Neuronal stem cell (in vitro differentiated cells): ENCODE measurements at regions not wholly inside any gene's neighbourhood (a gene's known extent, or its start where the extent isn't known, plus 50 kb on each side); places are given as distances from the start of the nearest gene placed in this dataset.
A peak's percentile ranks its signal among the peaks of the same experiment; 100 is the strongest.

Source experiments
- DNase-seq: peaks from one replicate; pipeline ENCODE4 v3.0.0-alpha.2; 2013; ENCODE audit warnings: low spot score
- H2AFZ ChIP-seq: one replicate; pipeline ENCODE4 v1.6.1; 2013; ENCODE audit warnings: mild to moderate bottlenecking, low read length, inconsistent platforms
- H2AK5ac ChIP-seq: 2 replicates; pipeline ENCODE4 v1.6.1; 2013; ENCODE audit warnings: low read depth, mild to moderate bottlenecking, inconsistent platforms, low read length, moderate library complexity, mixed read lengths
- H2BK120ac ChIP-seq: 2 replicates; pipeline ENCODE4 v1.6.1; 2013; ENCODE audit warnings: low read depth, mild to moderate bottlenecking, inconsistent platforms, low read length, moderate library complexity, mixed read lengths
- H2BK12ac ChIP-seq: one replicate; pipeline ENCODE4 v1.6.1; 2013; ENCODE audit warnings: low read length, inconsistent platforms
- H2BK15ac ChIP-seq: 2 replicates; pipeline ENCODE4 v1.6.1; 2013; ENCODE audit warnings: mild to moderate bottlenecking, low read length, inconsistent platforms, mixed read lengths
- H2BK5ac ChIP-seq: one replicate; pipeline ENCODE4 v1.6.1; 2013; ENCODE audit warnings: inconsistent platforms, mild to moderate bottlenecking, low read length, moderate library complexity
- H3K14ac ChIP-seq: one replicate; pipeline ENCODE4 v1.6.1; 2013; ENCODE audit warnings: low read length, inconsistent platforms
- H3K18ac ChIP-seq: 2 replicates; pipeline ENCODE4 v1.6.1; 2013; ENCODE audit warnings: low read length, inconsistent platforms
- H3K23ac ChIP-seq: 2 replicates; pipeline ENCODE4 v1.6.1; 2013; ENCODE audit warnings: low read depth, mild to moderate bottlenecking, mixed read lengths, low read length, inconsistent platforms; ENCODE audit not compliant: poor library complexity
- H3K27ac ChIP-seq: replicated peaks from 3 replicates; pipeline ENCODE4 v1.5.1; 2013; ENCODE audit warnings: low read length, inconsistent platforms
- H3K27me3 ChIP-seq, 3 experiments: 2 replicates each; pipeline ENCODE4 v1.6.1; 2013; ENCODE audit warnings: low read length in 3 of 3, mild to moderate bottlenecking in 2 of 3, inconsistent platforms in 1 of 3, low read depth in 1 of 3, mixed read lengths in 1 of 3, moderate library complexity in 1 of 3; ENCODE audit not compliant: control insufficient read depth in 3 of 3, insufficient read depth in 3 of 3
- H3K36me3 ChIP-seq, 2 donors: replicated peaks in 1 of 2; 2 replicates each; pipeline ENCODE4 v1.6.1; 2013; ENCODE audit warnings: low read length in 2 of 2; ENCODE audit not compliant: control insufficient read depth in 2 of 2, insufficient read depth in 2 of 2
- H3K4ac ChIP-seq: 2 replicates; pipeline ENCODE4 v1.6.1; 2013; ENCODE audit warnings: inconsistent platforms, mild to moderate bottlenecking, low read length, moderate library complexity
- H3K4me1 ChIP-seq, 2 donors: 1 replicate in 1 of 2; 2 replicates in 1 of 2; pipeline ENCODE4 v1.6.1; 2013; ENCODE audit warnings: low read length in 2 of 2, low read depth in 1 of 2; ENCODE audit not compliant: control insufficient read depth in 2 of 2, insufficient read depth in 1 of 2
- H3K4me2 ChIP-seq: one replicate; pipeline ENCODE4 v1.6.1; 2013; ENCODE audit warnings: mild to moderate bottlenecking, low read length, inconsistent platforms; ENCODE audit not compliant: insufficient read depth, poor library complexity, severe bottlenecking
- H3K4me3 ChIP-seq, 2 donors: 2 replicates each; pipeline ENCODE4 v1.5.1; 2013; ENCODE audit warnings: low read length in 2 of 2, mild to moderate bottlenecking in 2 of 2, inconsistent platforms in 1 of 2, moderate library complexity in 1 of 2
- H3K79me1 ChIP-seq: one replicate; pipeline ENCODE4 v1.6.1; 2013; ENCODE audit warnings: low read depth, mild to moderate bottlenecking, inconsistent platforms, low read length, moderate library complexity
- H3K9ac ChIP-seq: one replicate; pipeline ENCODE4 v1.6.1; 2013; ENCODE audit warnings: mild to moderate bottlenecking, low read depth, low read length, inconsistent platforms; ENCODE audit not compliant: poor library complexity
- H3K9me3 ChIP-seq, 2 donors: replicated peaks in 1 of 2; 2 replicates each; pipeline versions ENCODE3 to v1.6.1; 2013; ENCODE audit warnings: low read length in 2 of 2, mild to moderate bottlenecking in 2 of 2, inconsistent platforms in 1 of 2, low read depth in 1 of 2, mixed read lengths in 1 of 2, moderate library complexity in 1 of 2; ENCODE audit not compliant: control insufficient read depth in 2 of 2, insufficient read depth in 1 of 2
- H4K8ac ChIP-seq: one replicate; pipeline ENCODE4 v1.6.1; 2013; ENCODE audit warnings: low read depth, mild to moderate bottlenecking, inconsistent platforms, low read length, moderate library complexity
- H4K91ac ChIP-seq: one replicate; pipeline ENCODE4 v1.6.1; 2013; ENCODE audit warnings: low read length, low read depth, mild to moderate bottlenecking, inconsistent platforms; ENCODE audit not compliant: poor library complexity
- WGBS, 2 donors: extraction: QIAGEN DNeasy Blood & Tissue Kit; methylation state at CpG; one replicate each; pipeline ENCODE4 v1.1.7; 2013; ENCODE audit warnings: missing lambda C conversion rate in 2 of 2, mixed read lengths in 1 of 2; ENCODE audit not compliant: insufficient read length in 2 of 2, insufficient replicate concordance in 1 of 2; ENCODE audit errors: extremely low coverage in 2 of 2; 5-methylcytosine and 5-hydroxymethylcytosine counted together

GRCh38 chr5:142428036-142428772 is 103.4 kb upstream of the SPRY4 start:
- H2BK5ac ChIP-seq, result no peak overlapping the region
- H3K4ac ChIP-seq, result no peak overlapping the region
- peaks cover 0 to 4% of the 10 kb centered on the region in 2 donors for H3K9me3 ChIP-seq
- no peak overlapping the region for H2BK120ac ChIP-seq
- H3K14ac ChIP-seq, result no peak overlapping the region
- no peak overlapping the region for H3K4me3 ChIP-seq
- H3K18ac ChIP-seq, result no peak overlapping the region
- H4K8ac ChIP-seq, result no peak overlapping the region
- no peak overlapping the region for H3K27ac ChIP-seq
- no peak overlapping the region for H2AK5ac ChIP-seq
- no peak overlapping the region for H2AFZ ChIP-seq
- H2BK12ac ChIP-seq, result no peak overlapping the region
- H3K36me3 ChIP-seq, result peaks cover 0 to 1% of the 10 kb centered on the region in 2 donors
- H2BK15ac ChIP-seq, result no peak overlapping the region
- no peaks in the 10 kb centered on the region for H3K27me3 ChIP-seq
- peaks cover 9 to 16% of the 10 kb centered on the region in 2 donors for H3K4me1 ChIP-seq
- no CpG with 5 or more reads among the region's 7 CpGs for WGBS, 2 donors
- no peak overlapping the region for H4K91ac ChIP-seq
- H3K4me2 ChIP-seq, result no peak overlapping the region
- H3K9ac ChIP-seq, result no peak overlapping the region
- H3K23ac ChIP-seq, result no peak overlapping the region
- DNase-seq, result no peak
- H3K79me1 ChIP-seq, result no peaks in the 10 kb centered on the region

GRCh38 chr5:142427529-142427928 is 102.7 kb upstream of the SPRY4 start:
- no peak overlapping the region for H2BK5ac ChIP-seq
- peaks cover 9 to 13% of the 10 kb centered on the region in 2 donors for H3K4me1 ChIP-seq
- no peak overlapping the region for H2AFZ ChIP-seq
- H2BK12ac ChIP-seq, result no peak overlapping the region
- no peak for DNase-seq
- H3K4ac ChIP-seq, result no peak overlapping the region
- peaks cover 0 to 1% of the 10 kb centered on the region in 2 donors for H3K36me3 ChIP-seq
- H3K9me3 ChIP-seq, result peaks cover 0 to 4% of the 10 kb centered on the region in 2 donors
- no peak overlapping the region for H2BK15ac ChIP-seq
- no peak overlapping the region for H2BK120ac ChIP-seq
- H4K91ac ChIP-seq, result no peak overlapping the region
- no peak overlapping the region for H3K14ac ChIP-seq
- H3K4me2 ChIP-seq, result no peak overlapping the region
- no peaks in the 10 kb centered on the region for H3K79me1 ChIP-seq
- H3K23ac ChIP-seq, result no peak overlapping the region
- no peak overlapping the region for H3K4me3 ChIP-seq
- no peak overlapping the region for H3K18ac ChIP-seq
- no peak overlapping the region for H3K27ac ChIP-seq
- H3K27me3 ChIP-seq, result no peaks in the 10 kb centered on the region
- no peak overlapping the region for H2AK5ac ChIP-seq
- no peak overlapping the region for H4K8ac ChIP-seq
- no peak overlapping the region for H3K9ac ChIP-seq
- no CpG with 5 or more reads among the region's 6 CpGs for WGBS, 2 donors

GRCh38 chr5:142427015-142427364 is 102.2 kb upstream of the SPRY4 start:
- Histone ChIP-seq H3K79me1 (no peaks in the 10 kb centered on the region), H4K91ac (no peak overlapping the region), H3K9ac (no peak overlapping the region), H3K4me1 (peaks cover 9 to 13% of the 10 kb centered on the region in 2 donors), H3K27me3 (no peaks in the 10 kb centered on the region), H3K4me2 (no peak overlapping the region), H3K36me3 (peaks cover 0 to 1% of the 10 kb centered on the region in 2 donors), H2BK5ac (no peak overlapping the region), H2BK12ac (no peak overlapping the region), H2BK15ac (no peak overlapping the region), H2BK120ac (no peak overlapping the region), H3K4ac (peak overlapping the region; percentile 47), H3K27ac (no peak overlapping the region), H3K9me3 (peaks cover 0 to 4% of the 10 kb centered on the region in 2 donors), H3K23ac (no peak overlapping the region), H4K8ac (no peak overlapping the region), H2AK5ac (no peak overlapping the region), H3K4me3 (no peak overlapping the region), H3K14ac (no peak overlapping the region), H3K18ac (peak overlapping the region; percentile 48), H2AFZ (peak overlapping the region; percentile 79)
- no CpG with 5 or more reads among the region's 7 CpGs for WGBS, 2 donors
- DNase-seq, result no peak

GRCh38 chr5:142426129-142427014 is 101.6 kb upstream of the SPRY4 start:
- no CpG with 5 or more reads among the region's 17 CpGs for WGBS, 2 donors
- no peak overlapping the region for H3K9ac ChIP-seq
- H3K9me3 ChIP-seq, result peaks cover 0 to 4% of the 10 kb centered on the region in 2 donors
- no peak for DNase-seq
- no peak overlapping the region for H2BK15ac ChIP-seq
- no peak overlapping the region for H2AK5ac ChIP-seq
- no peak overlapping the region for H3K4me2 ChIP-seq
- peaks cover 11 to 14% of the 10 kb centered on the region in 2 donors for H3K4me1 ChIP-seq
- H3K14ac ChIP-seq, result no peak overlapping the region
- H3K27ac ChIP-seq, result no peak overlapping the region
- no peak overlapping the region for H4K91ac ChIP-seq
- H3K4ac ChIP-seq, result no peak overlapping the region
- H3K79me1 ChIP-seq, result no peaks in the 10 kb centered on the region
- peaks cover 0 to 1% of the 10 kb centered on the region in 2 donors for H3K36me3 ChIP-seq
- no peak overlapping the region for H3K18ac ChIP-seq
- H3K23ac ChIP-seq, result no peak overlapping the region
- H3K27me3 ChIP-seq, result no peaks in the 10 kb centered on the region
- no peak overlapping the region for H2BK120ac ChIP-seq
- peak overlapping the region; percentile 79 for H2AFZ ChIP-seq
- H3K4me3 ChIP-seq, result peak overlapping the region in 1 of 2 donors; percentile 18
- H2BK5ac ChIP-seq, result no peak overlapping the region
- peak overlapping the region; percentile 14 for H2BK12ac ChIP-seq
- no peak overlapping the region for H4K8ac ChIP-seq
